Spleen (tissue), 11 donors: ENCODE measurements at regions not wholly inside any gene's neighbourhood (a gene's known extent, or its start where the extent isn't known, plus 50 kb on each side); places are given as distances from the start of the nearest gene placed in this dataset.

Source experiments
- DNase-seq: peaks from one replicate; pipeline ENCODE4 v3.0.0-alpha.2; 2020
- H3K27ac ChIP-seq, 8 donors: fragments of 200-600 bp; sonication (generic) in 7 of 8; 1 replicate in 4 of 8; 2 replicates in 4 of 8; pipeline versions ENCODE4 v1.5.0 to v1.8.0; 2016 to 2021; ENCODE audit warnings: inconsistent platforms in 4 of 8, mild to moderate bottlenecking in 4 of 8, moderate library complexity in 1 of 8
- H3K27me3 ChIP-seq, 7 donors: fragments of 200-600 bp; sonication (generic) in 6 of 7; replicated peaks in 1 of 7; 1 replicate in 4 of 7; 2 replicates in 3 of 7; pipeline versions ENCODE4 v1.5.0 to v1.8.0; 2016 to 2021; ENCODE audit warnings: inconsistent platforms in 3 of 7, mild to moderate bottlenecking in 1 of 7
- H3K36me3 ChIP-seq, 6 donors: fragments of 200-600 bp; sonication (generic) in 5 of 6; 1 replicate in 4 of 6; 2 replicates in 2 of 6; pipeline versions ENCODE4 v1.5.0 to v1.8.0; 2016 to 2021; ENCODE audit warnings: inconsistent platforms in 2 of 6
- H3K4me1 ChIP-seq, 6 donors: fragments of 200-600 bp; sonication (generic) in 5 of 6; 1 replicate in 3 of 6; 2 replicates in 3 of 6; pipeline versions ENCODE4 v1.5.0 to v1.8.0; 2016 to 2021; ENCODE audit warnings: inconsistent platforms in 3 of 6
- H3K4me3 ChIP-seq, 8 donors: fragments of 200-600 bp; sonication (generic) in 7 of 8; 1 replicate in 4 of 8; 2 replicates in 4 of 8; pipeline versions ENCODE4 v1.5.0 to v1.8.0; 2016 to 2021; ENCODE audit warnings: inconsistent platforms in 4 of 8, mild to moderate bottlenecking in 4 of 8, moderate library complexity in 2 of 8
- H3K9me3 ChIP-seq, 8 donors: fragments of 200-600 bp; sonication (generic) in 7 of 8; 1 replicate in 4 of 8; 2 replicates in 4 of 8; pipeline versions ENCODE4 v1.5.0 to v1.8.0; 2016 to 2021; ENCODE audit warnings: inconsistent platforms in 4 of 8
- CTCF ChIP-seq, 11 experiments: fragments of 200-600 bp in 7 of 11; fragments of 450-650 bp in 4 of 11; sonication (generic) in 4 of 11; IDR thresholded peaks in 8 of 11; conservative IDR thresholded peaks in 3 of 11; 1 replicate in 7 of 11; 2 replicates in 4 of 11; pipeline versions ENCODE4 v1.4.0 to v1.8.0; 2016 to 2021; ENCODE audit warnings: antibody characterized with exemption in 11 of 11, inconsistent platforms in 4 of 11, mild to moderate bottlenecking in 1 of 11
- POLR2A ChIP-seq, 3 donors: fragments of 450-650 bp; IDR thresholded peaks; one replicate each; pipeline ENCODE4 v1.5.1; 2017; ENCODE audit warnings: antibody characterized with exemption in 3 of 3, mild to moderate bottlenecking in 1 of 3
- POLR2AphosphoS5 ChIP-seq, 3 donors: sonication (generic); formaldehyde crosslinking; IDR thresholded peaks; one replicate each; pipeline ENCODE4 v1.5.1; 2017; ENCODE audit warnings: antibody characterized with exemption in 3 of 3
- WGBS, 5 donors: extraction: QIAGEN DNeasy Blood & Tissue Kit in 3 of 5; methylation state at CpG; one replicate each; pipeline versions ENCODE4 v1.1.5 to v1.1.7; 2013 to 2018; 5-methylcytosine and 5-hydroxymethylcytosine counted together
- intact Hi-C: fragments of 100-400 bp; cut with DNase I; formaldehyde crosslinking; loops from one replicate; pipeline ENCODE4 v1.15.0; 2023; ENCODE audit warnings: low total_unique reads
- donor health status: healthy with polysubstance abuse.
- donor health status: DM: no; HTN: no; CAD: no; lungs with moderate emphysema.
- donor health status: DM: no; HTN: no; CAD: no.
- donor health status: Bipolar disorder and iron deficiency.
- donor health status: healthy.
- donor health status: DM: no; HTN: no; CAD: no.
- donor health status: DM: yes; HTN: yes; CAD: no.

- intact Hi-C loops, result no loop called here
Measured at GRCh38 chr14:103205541-103205906, 82.3 kb downstream of the TNFAIP2 start.

GRCh38 chr14:103206023-103206481, 82.8 kb downstream of the TNFAIP2 start:
- Histone ChIP-seq H3K4me3 (no peak overlapping the region), H3K27ac (no peak overlapping the region), H3K36me3 (no peaks in the 10 kb centered on the region), H3K9me3 (peaks cover 4 to 69% (median 37%) of the 10 kb centered on the region in 8 donors), H3K27me3 (peaks cover 0 to 77% (median 21%) of the 10 kb centered on the region in 7 donors), H3K4me1 (peaks cover 0 to 9% (median 4%) of the 10 kb centered on the region in 6 donors)
- intact Hi-C loops, result no loop called here
- no peak for DNase-seq
- 83 to 100% (median 96%) methylated on average over 4 of the region's 4 CpGs for WGBS, 5 donors
- no peak for TF ChIP-seq POLR2AphosphoS5 (IDR thresholded peaks at IDR 0.05)
- no peak for TF ChIP-seq POLR2A (IDR thresholded peaks at IDR 0.05)
- TF ChIP-seq CTCF (IDR thresholded peaks at IDR 0.05 in 8 of 11, conservative IDR thresholded peaks at IDR 0.05 in 3 of 11), result no peak

More at GRCh38 chr14:103205541-103205906, 82.3 kb downstream of the TNFAIP2 start:
- TF ChIP-seq CTCF (IDR thresholded peaks at IDR 0.05 in 8 of 11, conservative IDR thresholded peaks at IDR 0.05 in 3 of 11) (no peak), POLR2A (IDR thresholded peaks at IDR 0.05) (no peak), POLR2AphosphoS5 (IDR thresholded peaks at IDR 0.05) (no peak)
- DNase-seq, result no peak
- Histone ChIP-seq H3K36me3 (no peaks in the 10 kb centered on the region), H3K9me3 (peaks cover 4 to 74% (median 38%) of the 10 kb centered on the region in 8 donors), H3K27me3 (peaks cover 0 to 74% (median 21%) of the 10 kb centered on the region in 7 donors), H3K4me1 (peaks cover 0 to 9% (median 4%) of the 10 kb centered on the region in 6 donors), H3K27ac (no peak overlapping the region), H3K4me3 (no peak overlapping the region)
- WGBS, 5 donors, result 74 to 100% (median 97%) methylated on average over 3 of the region's 3 CpGs

GRCh38 chr14:103206836-103207387, 83.7 kb downstream of the TNFAIP2 start:
- intact Hi-C loops, result no loop called here
- no peak for DNase-seq
- 24 to 45% (median 35%) methylated on average over 22 to 27 of the region's 27 CpGs for WGBS, 5 donors
- TF ChIP-seq POLR2AphosphoS5 (IDR thresholded peaks at IDR 0.05) (no peak), CTCF (IDR thresholded peaks at IDR 0.05 in 8 of 11, conservative IDR thresholded peaks at IDR 0.05 in 3 of 11) (no peak), POLR2A (IDR thresholded peaks at IDR 0.05) (no peak)
- peaks cover 0 to 9% (median 4%) of the 10 kb centered on the region in 6 donors for H3K4me1 ChIP-seq
- H3K27me3 ChIP-seq, result peaks cover 0 to 78% (median 21%) of the 10 kb centered on the region in 7 donors
- H3K4me3 ChIP-seq, result peak overlapping the region in 4 of 8 donors; percentile 12 to 60 (median 32)
- H3K36me3 ChIP-seq, result no peaks in the 10 kb centered on the region
- no peak overlapping the region for H3K27ac ChIP-seq
- H3K9me3 ChIP-seq, result peaks cover 4 to 60% (median 31%) of the 10 kb centered on the region in 8 donors

- intact Hi-C loops, result no loop called here
- Histone ChIP-seq H3K4me3 (peak overlapping the region in 6 of 8 donors; percentile 5 to 60 (median 20)), H3K4me1 (peaks cover 0 to 9% (median 4%) of the 10 kb centered on the region in 6 donors), H3K36me3 (no peaks in the 10 kb centered on the region), H3K27me3 (peaks cover 0 to 74% (median 21%) of the 10 kb centered on the region in 7 donors), H3K27ac (peak overlapping the region in 1 of 8 donors; percentile 12), H3K9me3 (peaks cover 4 to 54% (median 29%) of the 10 kb centered on the region in 8 donors)
- DNase-seq, result no peak
- no peak for TF ChIP-seq POLR2A (IDR thresholded peaks at IDR 0.05)
- peak in 1 of 3 donors; percentile 23 for TF ChIP-seq POLR2AphosphoS5 (IDR thresholded peaks at IDR 0.05)
- no peak for TF ChIP-seq CTCF (IDR thresholded peaks at IDR 0.05 in 8 of 11, conservative IDR thresholded peaks at IDR 0.05 in 3 of 11)
- 5 to 28% (median 11%) methylated on average over 35 to 80 of the region's 80 CpGs for WGBS, 5 donors
Measured at GRCh38 chr14:103207388-103208072, 84.3 kb downstream of the TNFAIP2 start.
